ENCODE measurements at regions not wholly inside any gene's neighbourhood (a gene's known extent, or its start where the extent isn't known, plus 50 kb on each side); places are given as distances from the start of the nearest gene placed in this dataset.

- DNase-seq (ENCODE audit: low spot score) (no peak), ATAC-seq (ENCODE audit: low FRiP score) (no peak)
- TF ChIP-seq CTCF (IDR thresholded peaks at IDR 0.05): no peak
These were observed 75.6 kb downstream of the ICOS start for GRCh38 chr2:204012072-204012653.

- ATAC-seq (ENCODE audit: low FRiP score) (no peak), DNase-seq (ENCODE audit: low spot score) (no peak)
- no peak for TF ChIP-seq CTCF (IDR thresholded peaks at IDR 0.05)
These were observed 78.7 kb downstream of the ICOS start for GRCh38 chr2:204015118-204015843.

DNA sequence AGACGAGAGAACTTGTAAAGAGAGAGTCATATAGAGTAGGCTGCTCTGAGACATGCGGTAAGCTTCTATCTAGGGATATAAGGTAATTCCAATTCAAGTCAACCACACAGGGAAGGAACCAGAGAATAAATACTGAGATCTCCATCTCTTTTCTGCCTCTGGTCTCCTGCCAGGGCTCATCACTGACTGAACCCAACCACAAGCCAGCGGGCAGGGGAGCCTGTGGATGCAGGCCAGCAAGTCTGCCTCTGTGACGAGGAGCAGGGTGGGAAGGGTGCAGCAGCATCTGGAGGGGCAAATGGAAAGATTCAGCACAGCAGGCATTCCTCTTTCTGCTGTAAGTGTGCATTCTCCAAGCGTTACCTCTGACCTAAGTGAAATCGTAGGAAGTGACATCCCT, 82.2 kb downstream of the ICOS start:
- ATAC-seq (ENCODE audit: low FRiP score): no peak
- no peak for DNase-seq (ENCODE audit: low spot score)
- TF ChIP-seq CTCF (IDR thresholded peaks at IDR 0.05): no peak

DNA sequence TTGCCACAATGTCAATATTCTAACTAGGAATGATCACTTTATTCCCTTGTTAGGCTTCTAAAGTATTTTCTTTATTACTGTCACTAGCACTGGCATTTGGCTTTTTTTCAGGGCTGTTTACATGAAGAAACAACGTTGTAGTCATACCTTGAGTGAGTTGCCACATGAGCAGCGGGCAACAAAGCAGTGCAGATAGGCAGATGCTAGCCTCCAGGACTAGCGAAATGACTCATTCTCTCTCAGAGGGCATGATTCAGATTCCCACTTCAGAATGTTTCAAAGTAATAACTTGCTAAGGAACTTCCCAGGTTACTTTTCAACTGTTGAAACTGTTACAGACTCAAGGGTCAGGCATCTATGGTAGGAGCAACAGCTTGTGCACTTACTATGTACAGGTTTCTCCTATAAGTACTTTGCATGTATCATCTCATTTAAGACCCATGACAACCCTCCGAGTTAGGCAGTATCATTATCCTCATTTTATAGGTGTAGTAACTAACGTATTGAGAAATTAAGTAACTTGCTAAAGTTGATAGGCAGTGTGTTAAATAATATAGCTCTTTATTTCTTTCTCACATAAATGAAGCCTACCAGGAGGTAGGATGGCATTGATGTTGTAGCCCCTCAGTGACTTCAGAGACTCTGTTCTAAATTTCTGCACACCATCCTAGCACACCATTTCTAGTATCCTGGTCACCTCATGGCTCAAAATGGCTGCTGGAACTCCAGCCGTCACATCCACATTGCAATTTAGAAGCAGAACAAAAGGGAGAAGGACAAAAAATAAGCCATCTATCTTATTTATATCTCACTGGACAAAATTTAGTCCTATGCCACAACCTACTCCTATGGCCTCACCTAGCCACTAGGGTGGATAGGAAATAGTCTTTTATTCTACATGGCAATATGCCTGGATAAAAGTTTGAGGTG, 83.3 kb downstream of the ICOS start:
- no peak for DNase-seq (ENCODE audit: low spot score)
- peak; percentile 19 for ATAC-seq (ENCODE audit: low FRiP score)
- no peak for TF ChIP-seq CTCF (IDR thresholded peaks at IDR 0.05)

DNA sequence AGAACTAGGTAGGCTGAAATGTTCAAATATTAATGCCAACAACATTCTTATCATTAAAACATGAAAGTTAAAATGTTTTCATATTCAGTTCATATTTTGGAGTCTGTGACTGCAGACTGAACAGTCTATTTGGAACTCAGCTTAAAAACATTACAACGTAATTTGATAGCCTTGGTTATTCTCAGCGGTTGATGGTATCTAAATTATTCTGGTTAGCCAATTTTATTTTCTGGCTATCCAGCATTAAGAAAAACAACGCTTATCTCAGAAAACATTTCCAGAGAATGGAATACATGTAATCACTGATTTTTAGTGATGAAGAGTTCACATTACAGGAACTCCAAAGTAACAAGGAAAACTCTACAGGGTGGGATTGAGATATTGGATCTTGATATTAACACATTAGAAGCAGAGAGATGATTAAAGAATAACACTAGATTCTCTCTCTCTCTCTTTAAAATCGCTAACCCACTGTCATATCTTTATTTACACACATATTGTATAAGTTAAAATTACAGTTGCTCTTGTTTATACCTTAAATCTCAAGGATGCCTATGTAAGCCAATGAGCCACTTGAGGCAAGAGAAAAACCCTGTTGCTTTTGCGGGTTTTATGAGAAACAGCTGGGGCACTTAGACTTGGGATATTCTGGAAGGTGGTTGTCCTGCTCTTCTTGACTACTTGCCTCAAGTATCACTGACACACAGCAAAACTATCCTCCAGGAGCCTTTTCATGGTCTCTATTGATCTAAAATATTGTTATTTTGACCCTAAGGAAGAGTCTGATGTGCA, 84.9 kb downstream of the ICOS start:
- ATAC-seq (ENCODE audit: low FRiP score) (no peak), DNase-seq (ENCODE audit: low spot score) (no peak)
- TF ChIP-seq CTCF (IDR thresholded peaks at IDR 0.05): no peak

- DNase-seq (ENCODE audit: low spot score): no peak
- ATAC-seq (ENCODE audit: low FRiP score): peak; percentile 46
- TF ChIP-seq CTCF (IDR thresholded peaks at IDR 0.05): no peak
These were observed 86.0 kb downstream of the ICOS start for GRCh38 chr2:204022550-204022949.
